ENCODE measurements at regions not wholly inside any gene's neighbourhood (a gene's known extent, or its start where the extent isn't known, plus 50 kb on each side); places are given as distances from the start of the nearest gene placed in this dataset.

- TF ChIP-seq CTCF (IDR thresholded peaks at IDR 0.05) = no peak
- no peak for TF ChIP-seq POLR2AphosphoS5 (IDR thresholded peaks at IDR 0.05)
- TF ChIP-seq POLR2A (IDR thresholded peaks at IDR 0.05) = no peak
- TF ChIP-seq EP300 (IDR thresholded peaks at IDR 0.05) = no peak
Measured at GRCh38 chr6:165047952-165048351, 261.5 kb downstream of the C6orf118 start.
